ENCODE measurements at regions not wholly inside any gene's neighbourhood (a gene's known extent, or its start where the extent isn't known, plus 50 kb on each side); places are given as distances from the start of the nearest gene placed in this dataset.

DNA sequence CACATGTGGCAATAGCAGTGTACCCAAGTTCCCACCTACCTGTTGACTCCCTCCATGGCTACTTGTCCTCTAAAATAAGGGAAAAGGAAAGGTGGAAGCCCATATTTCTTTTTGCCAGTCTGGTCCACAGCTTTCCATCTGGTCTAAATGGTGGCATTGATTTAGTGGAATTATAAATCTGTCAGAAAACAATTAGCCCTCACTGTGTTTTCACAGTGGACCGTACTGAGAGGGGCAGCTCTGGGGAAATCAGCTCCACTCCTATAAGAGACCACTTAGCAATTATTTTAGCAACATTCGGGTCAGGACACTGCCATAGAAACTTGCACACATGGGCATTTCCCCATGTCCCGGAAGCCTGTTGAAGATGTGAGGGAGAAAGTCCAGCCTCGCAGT is 653.4 kb upstream of the MARCKS start:
- TF ChIP-seq, protein P1, sequence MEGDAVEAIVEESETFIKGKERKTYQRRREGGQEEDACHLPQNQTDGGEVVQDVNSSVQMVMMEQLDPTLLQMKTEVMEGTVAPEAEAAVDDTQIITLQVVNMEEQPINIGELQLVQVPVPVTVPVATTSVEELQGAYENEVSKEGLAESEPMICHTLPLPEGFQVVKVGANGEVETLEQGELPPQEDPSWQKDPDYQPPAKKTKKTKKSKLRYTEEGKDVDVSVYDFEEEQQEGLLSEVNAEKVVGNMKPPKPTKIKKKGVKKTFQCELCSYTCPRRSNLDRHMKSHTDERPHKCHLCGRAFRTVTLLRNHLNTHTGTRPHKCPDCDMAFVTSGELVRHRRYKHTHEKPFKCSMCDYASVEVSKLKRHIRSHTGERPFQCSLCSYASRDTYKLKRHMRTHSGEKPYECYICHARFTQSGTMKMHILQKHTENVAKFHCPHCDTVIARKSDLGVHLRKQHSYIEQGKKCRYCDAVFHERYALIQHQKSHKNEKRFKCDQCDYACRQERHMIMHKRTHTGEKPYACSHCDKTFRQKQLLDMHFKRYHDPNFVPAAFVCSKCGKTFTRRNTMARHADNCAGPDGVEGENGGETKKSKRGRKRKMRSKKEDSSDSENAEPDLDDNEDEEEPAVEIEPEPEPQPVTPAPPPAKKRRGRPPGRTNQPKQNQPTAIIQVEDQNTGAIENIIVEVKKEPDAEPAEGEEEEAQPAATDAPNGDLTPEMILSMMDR (IDR thresholded peaks at IDR 0.05), result no peak
- TF ChIP-seq POLR2A (IDR thresholded peaks at IDR 0.05), result no peak
